AG10803 (cell line): ENCODE measurements at regions not wholly inside any gene's neighbourhood (a gene's known extent, or its start where the extent isn't known, plus 50 kb on each side); places are given as distances from the start of the nearest gene placed in this dataset.

ENCODE experiments used
- DNase-seq: peaks from one replicate; pipeline ENCODE4 v3.0.0; 2010; ENCODE audit warnings: low read depth
- H3K4me3 ChIP-seq: 2 replicates; pipeline ENCODE4 v1.5.1; 2011; ENCODE audit warnings: mild to moderate bottlenecking, low read length, control low read depth
- TF ChIP-seq, protein P1 (sequence below): conservative IDR thresholded peaks from 2 replicates; pipeline ENCODE4 v1.5.1; 2011; ENCODE audit warnings: mild to moderate bottlenecking, low read length, control low read depth, inconsistent platforms

DNA sequence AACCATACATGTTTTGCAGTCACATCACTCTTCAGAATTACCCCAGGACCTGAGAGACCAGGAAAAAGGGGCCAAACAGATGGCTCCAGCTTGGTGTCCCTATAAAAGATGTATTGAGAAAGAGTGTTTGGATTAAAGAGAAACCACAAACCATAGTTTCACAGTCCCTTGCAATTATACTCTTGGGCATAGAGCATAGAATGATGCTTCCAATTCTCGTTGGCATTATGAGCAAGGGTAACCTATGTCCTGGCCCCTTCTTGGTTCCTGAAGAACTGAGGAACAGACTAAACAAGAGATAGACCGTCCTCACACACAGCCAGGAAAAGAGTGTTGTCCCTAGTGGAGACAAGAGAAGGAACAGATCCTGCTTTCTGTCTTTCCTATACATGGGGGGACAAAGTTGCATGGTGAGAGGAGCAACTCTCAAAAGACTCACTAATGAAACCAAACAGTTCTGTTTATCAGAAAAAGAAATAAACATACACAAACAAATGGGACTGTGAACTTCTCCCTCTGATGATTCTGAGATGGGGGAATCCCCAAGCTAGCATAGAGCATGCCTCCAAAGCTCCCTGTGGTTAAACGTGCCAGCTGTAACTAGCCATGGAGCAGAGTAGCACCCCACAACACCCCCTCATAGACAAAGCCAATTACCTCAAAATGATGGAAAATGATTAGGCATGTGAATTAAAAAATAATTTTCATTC lies 908.6 kb downstream of the NTRK3 start:
- no peak for DNase-seq
- TF ChIP-seq, protein P1, sequence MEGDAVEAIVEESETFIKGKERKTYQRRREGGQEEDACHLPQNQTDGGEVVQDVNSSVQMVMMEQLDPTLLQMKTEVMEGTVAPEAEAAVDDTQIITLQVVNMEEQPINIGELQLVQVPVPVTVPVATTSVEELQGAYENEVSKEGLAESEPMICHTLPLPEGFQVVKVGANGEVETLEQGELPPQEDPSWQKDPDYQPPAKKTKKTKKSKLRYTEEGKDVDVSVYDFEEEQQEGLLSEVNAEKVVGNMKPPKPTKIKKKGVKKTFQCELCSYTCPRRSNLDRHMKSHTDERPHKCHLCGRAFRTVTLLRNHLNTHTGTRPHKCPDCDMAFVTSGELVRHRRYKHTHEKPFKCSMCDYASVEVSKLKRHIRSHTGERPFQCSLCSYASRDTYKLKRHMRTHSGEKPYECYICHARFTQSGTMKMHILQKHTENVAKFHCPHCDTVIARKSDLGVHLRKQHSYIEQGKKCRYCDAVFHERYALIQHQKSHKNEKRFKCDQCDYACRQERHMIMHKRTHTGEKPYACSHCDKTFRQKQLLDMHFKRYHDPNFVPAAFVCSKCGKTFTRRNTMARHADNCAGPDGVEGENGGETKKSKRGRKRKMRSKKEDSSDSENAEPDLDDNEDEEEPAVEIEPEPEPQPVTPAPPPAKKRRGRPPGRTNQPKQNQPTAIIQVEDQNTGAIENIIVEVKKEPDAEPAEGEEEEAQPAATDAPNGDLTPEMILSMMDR: no peak
- no peak overlapping the region for H3K4me3 ChIP-seq

- TF ChIP-seq, protein P1: no peak
- no peak overlapping the region for H3K4me3 ChIP-seq
- DNase-seq: no peak
Measured at GRCh38 chr15:87345961-87346360, 910.6 kb downstream of the NTRK3 start.

DNA sequence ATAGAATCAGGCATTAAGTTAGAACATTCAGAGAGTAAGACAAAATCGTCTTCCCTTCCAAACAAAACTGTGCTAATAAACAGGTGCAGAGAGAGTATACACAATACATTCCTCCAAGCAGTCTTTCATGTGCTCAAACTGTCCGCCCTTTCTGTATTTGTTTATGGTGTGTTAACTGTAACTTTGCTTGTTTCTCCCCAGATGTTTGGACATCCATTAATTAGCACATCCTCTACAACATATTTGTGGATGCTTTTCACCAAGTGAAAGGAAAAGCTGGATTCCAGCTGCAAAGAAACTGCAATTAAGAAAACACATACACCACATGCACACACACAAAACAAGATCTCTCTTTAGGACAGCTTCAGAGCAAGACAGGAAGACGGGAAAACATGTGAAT lies 912.6 kb downstream of the NTRK3 start:
- DNase-seq: no peak
- H3K4me3 ChIP-seq: no peak overlapping the region
- TF ChIP-seq, protein P1: no peak

- no peak overlapping the region for H3K4me3 ChIP-seq
- TF ChIP-seq, protein P1: no peak
- no peak for DNase-seq
Measured at GRCh38 chr15:87340370-87340769, 916.2 kb downstream of the NTRK3 start.

DNA sequence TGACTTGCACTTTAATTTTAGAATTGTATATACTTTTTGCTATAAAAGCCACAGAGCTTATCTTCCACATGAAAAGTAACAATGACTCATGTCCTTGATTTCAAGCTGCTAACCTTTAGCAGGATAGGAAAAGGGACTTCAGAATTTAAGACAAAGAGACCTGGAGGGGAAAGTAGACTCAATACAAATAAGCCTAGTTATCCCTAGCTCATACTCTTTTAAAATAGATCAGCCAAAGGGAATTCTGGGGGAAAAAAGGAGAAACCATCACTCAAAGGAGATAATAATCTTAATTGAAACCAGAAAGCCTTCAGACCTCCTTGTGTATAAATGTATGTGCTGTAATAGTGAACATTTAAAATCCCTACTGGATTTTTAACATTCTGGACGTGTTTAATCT lies 930.3 kb downstream of the NTRK3 start:
- TF ChIP-seq, protein P1: no peak
- no peak overlapping the region for H3K4me3 ChIP-seq
- no peak for DNase-seq

DNA sequence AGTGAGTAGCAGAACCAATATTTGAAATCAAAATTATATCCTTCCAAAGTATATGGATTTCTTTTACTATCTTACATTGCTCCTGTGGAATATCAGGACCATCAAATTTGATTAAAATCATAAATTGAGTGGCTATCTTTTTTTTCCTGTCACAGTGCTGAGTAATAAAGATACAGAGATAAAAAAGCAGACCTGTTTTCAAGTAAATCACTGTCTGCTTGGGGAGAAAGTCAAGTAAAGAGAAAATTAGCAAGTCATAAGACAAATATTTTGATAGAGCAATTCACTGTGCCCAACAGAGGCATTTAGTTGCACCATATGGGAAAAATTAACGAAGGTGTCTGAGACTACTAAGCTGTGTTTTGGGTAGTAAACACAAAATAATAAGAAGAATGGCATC lies 933.7 kb downstream of the NTRK3 start:
- no peak for DNase-seq
- TF ChIP-seq, protein P1: no peak
- H3K4me3 ChIP-seq: no peak overlapping the region

DNA sequence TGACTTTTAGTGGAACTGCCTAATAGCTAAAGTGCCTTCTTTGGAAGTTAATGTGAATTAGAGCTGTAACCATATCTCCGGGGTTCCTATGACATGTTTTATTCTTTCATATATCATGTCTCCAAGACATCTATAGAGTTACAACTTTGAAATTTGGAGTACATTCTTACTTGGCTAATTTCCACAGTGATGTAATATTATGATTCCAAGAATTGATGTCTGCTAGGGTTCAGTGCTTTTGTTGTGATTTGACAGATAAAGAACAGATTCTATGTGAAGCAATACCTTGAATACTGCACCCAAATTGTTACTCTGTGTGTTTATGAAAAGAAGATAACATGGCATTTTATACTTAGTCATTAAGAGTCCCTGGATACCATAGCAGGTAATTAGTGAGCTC lies 934.3 kb downstream of the NTRK3 start:
- TF ChIP-seq, protein P1: no peak
- no peak overlapping the region for H3K4me3 ChIP-seq
- DNase-seq: no peak
